PC-9 (cell line): ENCODE measurements at regions not wholly inside any gene's neighbourhood (a gene's known extent, or its start where the extent isn't known, plus 50 kb on each side); places are given as distances from the start of the nearest gene placed in this dataset.

Experiments used
- BruUV-seq: library from RNA; stranded (reverse); fragments of 400-500 nt; replicated peaks from 2 replicates; lab custom pipeline; 2021; lab: Mats Ljungman, UMichigan
- CTCF ChIA-PET: fragments of 300-600 bp; sonication (Branson Sonifier 250); formaldehyde crosslinking; loops from one replicate; lab custom pipeline; 2022; ENCODE audit warnings: antibody characterized with exemption; lab: Charles Lee
- POLR2A ChIA-PET: fragments of 300-600 bp; sonication (Branson Sonifier 250); formaldehyde crosslinking; loops from one replicate; lab custom pipeline; 2022; ENCODE audit warnings: antibody characterized with exemption; ENCODE audit not compliant: unreplicated experiment; lab: Charles Lee
- DNase-seq, 2 experiments: peaks; one replicate each; pipeline versions ENCODE4 v3.0.0 to v3.0.0-alpha.2; 2015 to 2022; ENCODE audit warnings: mixed read lengths in 1 of 2
- H2AFZ ChIP-seq: fragments of 200-600 bp; sonication (generic); 2 replicates; pipeline ENCODE4 v1.8.1; 2017; ENCODE audit warnings: antibody characterized with exemption
- H3F3A ChIP-seq: fragments of 200-600 bp; sonication (generic); 2 replicates; pipeline ENCODE4 v1.8.1; 2017; ENCODE audit warnings: antibody characterized with exemption, mild to moderate bottlenecking, low read depth; ENCODE audit not compliant: insufficient read depth
- H3K27ac ChIP-seq: fragments of 200-600 bp; sonication (generic); 2 replicates; pipeline ENCODE4 v1.6.1; 2016; ENCODE audit warnings: mixed run types
- H3K27me3 ChIP-seq: fragments of 200-600 bp; sonication (generic); 2 replicates; pipeline ENCODE4 v1.6.1; 2016; ENCODE audit warnings: low read depth, mixed run types; ENCODE audit not compliant: insufficient read depth
- H3K36me3 ChIP-seq: fragments of 200-600 bp; sonication (generic); 2 replicates; pipeline ENCODE4 v1.6.1; 2016; ENCODE audit warnings: low read depth, mixed run types
- H3K4me1 ChIP-seq: fragments of 200-600 bp; sonication (generic); replicated peaks from 2 replicates; pipeline ENCODE4 v1.6.1; 2016; ENCODE audit warnings: mixed run types; ENCODE audit not compliant: insufficient read depth
- H3K4me2 ChIP-seq: fragments of 200-600 bp; sonication (generic); 2 replicates; pipeline ENCODE4 v1.6.1; 2017; ENCODE audit warnings: mixed run types
- H3K4me3 ChIP-seq: fragments of 200-600 bp; sonication (generic); 2 replicates; pipeline ENCODE4 v1.6.1; 2016; ENCODE audit warnings: mixed run types
- H3K79me2 ChIP-seq: fragments of 200-600 bp; sonication (generic); 2 replicates; pipeline ENCODE4 v1.6.1; 2017; ENCODE audit warnings: low read depth, mixed run types
- H3K9me2 ChIP-seq: fragments of 200-600 bp; sonication (generic); 2 replicates; pipeline ENCODE4 v1.8.1; 2017; ENCODE audit warnings: mild to moderate bottlenecking; ENCODE audit not compliant: insufficient read depth
- H3K9me3 ChIP-seq: fragments of 200-600 bp; sonication (generic); 2 replicates; pipeline ENCODE4 v1.8.1; 2016; ENCODE audit warnings: low read depth; ENCODE audit not compliant: insufficient read depth
- H4K20me1 ChIP-seq: fragments of 200-600 bp; sonication (generic); 2 replicates; pipeline ENCODE4 v1.8.1; 2017; ENCODE audit not compliant: insufficient read depth
- CTCF ChIP-seq: fragments of 200-600 bp; sonication (generic); conservative IDR thresholded peaks from 2 replicates; pipeline ENCODE4 v1.6.1; 2017; ENCODE audit warnings: mixed run types, antibody characterized with exemption, mild to moderate bottlenecking, moderate library complexity
- EZH2 ChIP-seq: fragments of 200-600 bp; sonication (generic); IDR thresholded peaks from 2 replicates; pipeline ENCODE4 v1.8.0; 2017; ENCODE audit warnings: antibody characterized with exemption, low read depth
- intact Hi-C: fragments of 100-400 bp; cut with micrococcal nuclease; formaldehyde crosslinking; loops from one replicate; pipeline ENCODE4 v1.10.0; 2022; ENCODE audit not compliant: unreplicated experiment

- Histone ChIP-seq H2AFZ (no peak overlapping the region), H3F3A (no peaks in the 10 kb centered on the region; the same call in 1 of the 2 replicates), H4K20me1 (no peaks in the 10 kb centered on the region), H3K4me2 (no peak overlapping the region), H3K9me3 (no peaks in the 10 kb centered on the region), H3K9me2 (no peaks in the 10 kb centered on the region), H3K4me3 (no peak overlapping the region), H3K27me3 (no peaks in the 10 kb centered on the region), H3K79me2 (no peaks in the 10 kb centered on the region), H3K4me1 (peaks cover 12% of the 10 kb centered on the region), H3K27ac (no peak overlapping the region), H3K36me3 (no peaks in the 10 kb centered on the region)
- POLR2A ChIA-PET = no interaction called here
- CTCF ChIA-PET = no interaction called here
- BruUV-seq = no TSS peak
- DNase-seq = no peak
- TF ChIP-seq CTCF = no peak
- TF ChIP-seq EZH2 = no peak
- intact Hi-C loops = loop anchor here (10.0 kb wide), 1 partner anchor 60 kb away; no protein-coding TSS in a partner anchor
Observed at GRCh38 chr4:80124246-80125211, 51.5 kb upstream of the ANTXR2 start.
